HL-60 (cell line): ENCODE measurements at regions not wholly inside any gene's neighbourhood (a gene's known extent, or its start where the extent isn't known, plus 50 kb on each side); places are given as distances from the start of the nearest gene placed in this dataset.

Experiments
- DNase-seq, 2 experiments: peaks; one replicate each; pipeline ENCODE4 v3.0.0-alpha.2; 2010 to 2020; ENCODE audit warnings: low read depth in 1 of 2, low spot score in 1 of 2
- H3K27ac ChIP-seq: fragments of 250-450 bp; sonication (Bioruptor Pico); replicated peaks from 2 replicates; pipeline ENCODE4 v1.5.1; 2020; ENCODE audit warnings: mild to moderate bottlenecking, moderate library complexity
- H3K27me3 ChIP-seq: fragments of 250-450 bp; sonication (Bioruptor Pico); 2 replicates; pipeline ENCODE4 v1.5.1; 2021; ENCODE audit warnings: mild to moderate bottlenecking, moderate library complexity; ENCODE audit not compliant: insufficient read depth, poor library complexity, severe bottlenecking
- H3K4me3 ChIP-seq: replicated peaks from 2 replicates; pipeline ENCODE4 v1.5.1; 2011; ENCODE audit warnings: mild to moderate bottlenecking, control low read depth, low read length; ENCODE audit not compliant: insufficient read depth
- GABPA ChIP-seq: IDR thresholded peaks from 2 replicates; pipeline ENCODE4 v1.6.1; 2012; ENCODE audit warnings: low read depth
- POLR2AphosphoS5 ChIP-seq: IDR thresholded peaks from 2 replicates; pipeline ENCODE4 v1.6.1; 2012; ENCODE audit warnings: low read depth
- SPI1 ChIP-seq: IDR thresholded peaks from 2 replicates; pipeline ENCODE4 v1.6.1; 2012; ENCODE audit warnings: low read depth, mild to moderate bottlenecking, borderline replicate concordance
- TF ChIP-seq, protein P1 (sequence below): IDR thresholded peaks from 2 replicates; pipeline ENCODE4 v1.6.1; 2012; ENCODE audit warnings: low read depth; ENCODE audit not compliant: insufficient replicate concordance
- TF ChIP-seq, protein P2 (sequence below): IDR thresholded peaks from one replicate; pipeline ENCODE4 v1.5.1; 2011; ENCODE audit warnings: low read length, control low read depth, inconsistent platforms; ENCODE audit not compliant: insufficient read depth

DNA sequence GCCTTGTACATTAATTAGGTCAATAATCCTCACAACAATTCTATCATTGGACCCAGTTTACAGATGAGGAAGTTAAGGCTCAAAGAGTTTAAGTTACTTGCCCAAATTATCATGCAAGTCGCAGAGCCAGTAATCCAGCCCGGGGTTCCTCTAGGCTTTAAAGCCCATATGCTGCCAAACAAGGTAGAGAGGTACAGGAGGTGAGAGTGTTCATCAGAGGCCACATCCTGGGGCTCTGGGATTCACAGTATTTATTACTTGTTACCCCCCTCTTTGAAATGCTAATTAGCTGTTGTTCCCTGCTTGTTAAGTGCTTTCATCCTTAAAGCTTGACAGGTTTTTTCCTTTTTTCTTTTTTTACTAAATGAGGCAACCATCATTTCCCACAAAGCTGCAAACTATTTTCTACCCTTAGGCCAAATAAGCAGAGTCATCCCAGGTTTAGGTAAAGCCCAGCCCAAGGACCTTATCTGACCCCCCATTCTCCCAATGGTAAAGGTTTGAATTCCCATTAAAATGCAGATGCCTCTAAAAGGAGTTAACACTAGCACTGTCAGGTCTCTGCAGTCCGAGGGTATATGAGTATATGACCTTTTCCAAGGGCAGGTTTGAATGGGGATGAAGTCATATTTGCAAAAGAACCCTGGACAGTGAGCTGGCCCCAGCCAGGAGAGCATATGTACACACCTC is 150.3 kb downstream of the SOX3 start:
- TF ChIP-seq SPI1 (no peak), POLR2AphosphoS5 (no peak), GABPA (no peak)
- TF ChIP-seq, protein P1, sequence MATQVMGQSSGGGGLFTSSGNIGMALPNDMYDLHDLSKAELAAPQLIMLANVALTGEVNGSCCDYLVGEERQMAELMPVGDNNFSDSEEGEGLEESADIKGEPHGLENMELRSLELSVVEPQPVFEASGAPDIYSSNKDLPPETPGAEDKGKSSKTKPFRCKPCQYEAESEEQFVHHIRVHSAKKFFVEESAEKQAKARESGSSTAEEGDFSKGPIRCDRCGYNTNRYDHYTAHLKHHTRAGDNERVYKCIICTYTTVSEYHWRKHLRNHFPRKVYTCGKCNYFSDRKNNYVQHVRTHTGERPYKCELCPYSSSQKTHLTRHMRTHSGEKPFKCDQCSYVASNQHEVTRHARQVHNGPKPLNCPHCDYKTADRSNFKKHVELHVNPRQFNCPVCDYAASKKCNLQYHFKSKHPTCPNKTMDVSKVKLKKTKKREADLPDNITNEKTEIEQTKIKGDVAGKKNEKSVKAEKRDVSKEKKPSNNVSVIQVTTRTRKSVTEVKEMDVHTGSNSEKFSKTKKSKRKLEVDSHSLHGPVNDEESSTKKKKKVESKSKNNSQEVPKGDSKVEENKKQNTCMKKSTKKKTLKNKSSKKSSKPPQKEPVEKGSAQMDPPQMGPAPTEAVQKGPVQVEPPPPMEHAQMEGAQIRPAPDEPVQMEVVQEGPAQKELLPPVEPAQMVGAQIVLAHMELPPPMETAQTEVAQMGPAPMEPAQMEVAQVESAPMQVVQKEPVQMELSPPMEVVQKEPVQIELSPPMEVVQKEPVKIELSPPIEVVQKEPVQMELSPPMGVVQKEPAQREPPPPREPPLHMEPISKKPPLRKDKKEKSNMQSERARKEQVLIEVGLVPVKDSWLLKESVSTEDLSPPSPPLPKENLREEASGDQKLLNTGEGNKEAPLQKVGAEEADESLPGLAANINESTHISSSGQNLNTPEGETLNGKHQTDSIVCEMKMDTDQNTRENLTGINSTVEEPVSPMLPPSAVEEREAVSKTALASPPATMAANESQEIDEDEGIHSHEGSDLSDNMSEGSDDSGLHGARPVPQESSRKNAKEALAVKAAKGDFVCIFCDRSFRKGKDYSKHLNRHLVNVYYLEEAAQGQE = no peak
- TF ChIP-seq, protein P2, sequence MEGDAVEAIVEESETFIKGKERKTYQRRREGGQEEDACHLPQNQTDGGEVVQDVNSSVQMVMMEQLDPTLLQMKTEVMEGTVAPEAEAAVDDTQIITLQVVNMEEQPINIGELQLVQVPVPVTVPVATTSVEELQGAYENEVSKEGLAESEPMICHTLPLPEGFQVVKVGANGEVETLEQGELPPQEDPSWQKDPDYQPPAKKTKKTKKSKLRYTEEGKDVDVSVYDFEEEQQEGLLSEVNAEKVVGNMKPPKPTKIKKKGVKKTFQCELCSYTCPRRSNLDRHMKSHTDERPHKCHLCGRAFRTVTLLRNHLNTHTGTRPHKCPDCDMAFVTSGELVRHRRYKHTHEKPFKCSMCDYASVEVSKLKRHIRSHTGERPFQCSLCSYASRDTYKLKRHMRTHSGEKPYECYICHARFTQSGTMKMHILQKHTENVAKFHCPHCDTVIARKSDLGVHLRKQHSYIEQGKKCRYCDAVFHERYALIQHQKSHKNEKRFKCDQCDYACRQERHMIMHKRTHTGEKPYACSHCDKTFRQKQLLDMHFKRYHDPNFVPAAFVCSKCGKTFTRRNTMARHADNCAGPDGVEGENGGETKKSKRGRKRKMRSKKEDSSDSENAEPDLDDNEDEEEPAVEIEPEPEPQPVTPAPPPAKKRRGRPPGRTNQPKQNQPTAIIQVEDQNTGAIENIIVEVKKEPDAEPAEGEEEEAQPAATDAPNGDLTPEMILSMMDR = no peak
- no peak for DNase-seq
- H3K4me3 ChIP-seq = no peak overlapping the region
- no peaks in the 10 kb centered on the region for H3K27me3 ChIP-seq
- H3K27ac ChIP-seq = no peak overlapping the region

- no peak overlapping the region for H3K4me3 ChIP-seq
- TF ChIP-seq, protein P2 = no peak
- TF ChIP-seq POLR2AphosphoS5 (no peak), SPI1 (no peak), GABPA (no peak)
- TF ChIP-seq, protein P1 = no peak
- H3K27ac ChIP-seq = no peak overlapping the region
- H3K27me3 ChIP-seq = no peaks in the 10 kb centered on the region
- DNase-seq = no peak
Observed at GRCh38 chrX:140346729-140347128, 158.1 kb downstream of the SOX3 start.

- no peak overlapping the region for H3K27ac ChIP-seq
- TF ChIP-seq, protein P1 = no peak
- TF ChIP-seq SPI1 (no peak), GABPA (no peak), POLR2AphosphoS5 (no peak)
- TF ChIP-seq, protein P2 = no peak
- H3K4me3 ChIP-seq = no peak overlapping the region
- no peaks in the 10 kb centered on the region for H3K27me3 ChIP-seq
- DNase-seq = no peak
Observed at GRCh38 chrX:140343226-140343868, 161.5 kb downstream of the SOX3 start.
